ENCODE measurements at regions not wholly inside any gene's neighbourhood (a gene's known extent, or its start where the extent isn't known, plus 50 kb on each side); places are given as distances from the start of the nearest gene placed in this dataset.

- no peak for TF ChIP-seq CTCF (IDR thresholded peaks at IDR 0.05)
- no peak for TF ChIP-seq POLR2A (IDR thresholded peaks at IDR 0.05)
These were observed 413.2 kb downstream of the PLA2G4A start for GRCh38 chr1:187241971-187242370.

All from esophagus squamous epithelium (tissue), 4 donors.